Liver (tissue), 3 donors: ENCODE measurements at regions not wholly inside any gene's neighbourhood (a gene's known extent, or its start where the extent isn't known, plus 50 kb on each side); places are given as distances from the start of the nearest gene placed in this dataset.

ENCODE experiments used
- EGR1 ChIP-seq, 2 donors: IDR thresholded peaks; 2 replicates each; pipeline ENCODE4 v1.6.1; 2016 to 2018; ENCODE audit warnings: antibody characterized with exemption in 2 of 2, low read depth in 2 of 2
- FOXA1 ChIP-seq: IDR thresholded peaks from 2 replicates; pipeline ENCODE4 v1.6.1; 2016; ENCODE audit warnings: antibody characterized with exemption
- GABPA ChIP-seq, 2 donors: IDR thresholded peaks in 1 of 2; conservative IDR thresholded peaks in 1 of 2; 2 replicates each; pipeline ENCODE4 v1.6.1; 2016; ENCODE audit warnings: antibody characterized with exemption in 2 of 2, mild to moderate bottlenecking in 1 of 2, moderate library complexity in 1 of 2
- HNF4G ChIP-seq: IDR thresholded peaks from 2 replicates; pipeline ENCODE4 v1.6.1; 2016; ENCODE audit warnings: antibody characterized with exemption
- JUND ChIP-seq, 2 donors: IDR thresholded peaks; 2 replicates each; pipeline ENCODE4 v1.6.1; 2016; ENCODE audit warnings: antibody characterized with exemption in 2 of 2
- RAD21 ChIP-seq, 2 donors: IDR thresholded peaks; 2 replicates each; pipeline ENCODE4 v1.6.1; 2016; ENCODE audit warnings: antibody characterized with exemption in 2 of 2, mild to moderate bottlenecking in 2 of 2
- RXRA ChIP-seq, 2 donors: IDR thresholded peaks; 2 replicates each; pipeline ENCODE4 v1.6.1; 2017 to 2018; ENCODE audit warnings: antibody characterized with exemption in 2 of 2, mild to moderate bottlenecking in 1 of 2
- SP1 ChIP-seq: IDR thresholded peaks from 2 replicates; pipeline ENCODE4 v1.6.1; 2018; ENCODE audit warnings: antibody characterized with exemption, mild to moderate bottlenecking
- YY1 ChIP-seq: IDR thresholded peaks from 2 replicates; pipeline ENCODE4 v1.6.1; 2016; ENCODE audit warnings: antibody characterized with exemption, mild to moderate bottlenecking
- TF ChIP-seq, protein P1 (sequence below): fragments of 150-350 bp; IDR thresholded peaks from 2 replicates; pipeline ENCODE4 v1.5.1; 2017; ENCODE audit warnings: improper control_type of control experiment, low read depth, low read length; ENCODE audit not compliant: missing input control
- TF ChIP-seq, protein P2 (sequence below): IDR thresholded peaks from 2 replicates; pipeline ENCODE4 v1.6.1; 2016; ENCODE audit warnings: antibody characterized with exemption
- TF ChIP-seq, protein P3 (sequence below): IDR thresholded peaks from 2 replicates; pipeline ENCODE4 v1.6.1; 2016; ENCODE audit warnings: antibody characterized with exemption
- TF ChIP-seq, protein P4 (sequence below): IDR thresholded peaks from 2 replicates; pipeline ENCODE4 v1.6.1; 2016; ENCODE audit warnings: antibody characterized with exemption
- TF ChIP-seq, protein P5 (sequence below): IDR thresholded peaks from 2 replicates; pipeline ENCODE4 v1.6.1; 2016; ENCODE audit warnings: antibody characterized with exemption, mild to moderate bottlenecking
- donor health status: healthy.
- donor health status: healthy.

DNA sequence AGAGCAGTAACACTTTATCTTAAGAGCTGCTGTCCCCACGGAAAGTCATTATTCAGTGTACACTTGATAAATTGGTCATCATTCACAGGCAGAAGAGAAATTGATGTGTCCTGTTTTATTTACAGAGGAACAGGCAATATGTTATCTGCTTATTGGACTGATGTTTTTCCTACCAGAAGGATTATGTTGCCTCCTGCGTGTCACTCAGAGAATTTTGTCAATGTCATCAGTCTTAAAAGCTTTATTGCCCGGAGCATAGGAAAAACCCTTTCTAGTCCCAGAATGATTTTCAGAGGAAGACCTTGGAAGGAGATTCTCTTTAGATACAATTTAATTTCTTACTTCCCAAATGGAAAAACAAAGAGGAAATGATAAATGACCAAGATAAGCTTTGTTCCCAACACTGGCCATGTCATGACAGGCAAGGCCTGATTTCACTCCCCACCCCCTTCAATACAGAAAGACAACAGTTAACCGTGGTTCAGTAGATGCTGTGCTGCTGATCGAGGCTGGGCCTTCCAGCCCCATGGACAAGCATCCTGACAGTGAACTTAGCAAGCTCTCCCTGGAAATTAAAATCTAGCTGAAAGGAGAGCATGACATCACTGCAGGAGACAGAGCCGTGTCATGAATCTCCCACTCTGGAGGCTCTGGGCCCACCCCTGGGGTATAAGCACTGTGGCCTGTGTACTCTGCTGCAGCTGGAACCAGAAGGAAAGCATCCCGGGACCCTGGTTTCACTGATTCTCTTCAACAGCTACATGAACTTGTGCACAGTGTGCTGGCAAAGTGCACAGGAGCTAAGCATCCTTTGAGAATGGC is 118.8 kb upstream of the LYZL2 start:
- TF ChIP-seq, protein P1, sequence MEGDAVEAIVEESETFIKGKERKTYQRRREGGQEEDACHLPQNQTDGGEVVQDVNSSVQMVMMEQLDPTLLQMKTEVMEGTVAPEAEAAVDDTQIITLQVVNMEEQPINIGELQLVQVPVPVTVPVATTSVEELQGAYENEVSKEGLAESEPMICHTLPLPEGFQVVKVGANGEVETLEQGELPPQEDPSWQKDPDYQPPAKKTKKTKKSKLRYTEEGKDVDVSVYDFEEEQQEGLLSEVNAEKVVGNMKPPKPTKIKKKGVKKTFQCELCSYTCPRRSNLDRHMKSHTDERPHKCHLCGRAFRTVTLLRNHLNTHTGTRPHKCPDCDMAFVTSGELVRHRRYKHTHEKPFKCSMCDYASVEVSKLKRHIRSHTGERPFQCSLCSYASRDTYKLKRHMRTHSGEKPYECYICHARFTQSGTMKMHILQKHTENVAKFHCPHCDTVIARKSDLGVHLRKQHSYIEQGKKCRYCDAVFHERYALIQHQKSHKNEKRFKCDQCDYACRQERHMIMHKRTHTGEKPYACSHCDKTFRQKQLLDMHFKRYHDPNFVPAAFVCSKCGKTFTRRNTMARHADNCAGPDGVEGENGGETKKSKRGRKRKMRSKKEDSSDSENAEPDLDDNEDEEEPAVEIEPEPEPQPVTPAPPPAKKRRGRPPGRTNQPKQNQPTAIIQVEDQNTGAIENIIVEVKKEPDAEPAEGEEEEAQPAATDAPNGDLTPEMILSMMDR: no peak
- TF ChIP-seq GABPA (IDR thresholded peaks at IDR 0.05 in 1 of 2, conservative IDR thresholded peaks at IDR 0.05 in 1 of 2) (no peak), JUND (IDR thresholded peaks at IDR 0.05) (no peak), RXRA (IDR thresholded peaks at IDR 0.05) (no peak), RAD21 (IDR thresholded peaks at IDR 0.05) (no peak), FOXA1 (no peak), EGR1 (IDR thresholded peaks at IDR 0.05; ENCODE audit: low read depth in 2 of 2) (no peak), YY1 (no peak), SP1 (no peak), HNF4G (no peak)
- TF ChIP-seq, protein P2, sequence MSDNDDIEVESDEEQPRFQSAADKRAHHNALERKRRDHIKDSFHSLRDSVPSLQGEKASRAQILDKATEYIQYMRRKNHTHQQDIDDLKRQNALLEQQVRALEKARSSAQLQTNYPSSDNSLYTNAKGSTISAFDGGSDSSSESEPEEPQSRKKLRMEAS: no peak
- TF ChIP-seq, protein P3, sequence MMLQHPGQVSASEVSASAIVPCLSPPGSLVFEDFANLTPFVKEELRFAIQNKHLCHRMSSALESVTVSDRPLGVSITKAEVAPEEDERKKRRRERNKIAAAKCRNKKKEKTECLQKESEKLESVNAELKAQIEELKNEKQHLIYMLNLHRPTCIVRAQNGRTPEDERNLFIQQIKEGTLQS: no peak
- TF ChIP-seq, protein P4, sequence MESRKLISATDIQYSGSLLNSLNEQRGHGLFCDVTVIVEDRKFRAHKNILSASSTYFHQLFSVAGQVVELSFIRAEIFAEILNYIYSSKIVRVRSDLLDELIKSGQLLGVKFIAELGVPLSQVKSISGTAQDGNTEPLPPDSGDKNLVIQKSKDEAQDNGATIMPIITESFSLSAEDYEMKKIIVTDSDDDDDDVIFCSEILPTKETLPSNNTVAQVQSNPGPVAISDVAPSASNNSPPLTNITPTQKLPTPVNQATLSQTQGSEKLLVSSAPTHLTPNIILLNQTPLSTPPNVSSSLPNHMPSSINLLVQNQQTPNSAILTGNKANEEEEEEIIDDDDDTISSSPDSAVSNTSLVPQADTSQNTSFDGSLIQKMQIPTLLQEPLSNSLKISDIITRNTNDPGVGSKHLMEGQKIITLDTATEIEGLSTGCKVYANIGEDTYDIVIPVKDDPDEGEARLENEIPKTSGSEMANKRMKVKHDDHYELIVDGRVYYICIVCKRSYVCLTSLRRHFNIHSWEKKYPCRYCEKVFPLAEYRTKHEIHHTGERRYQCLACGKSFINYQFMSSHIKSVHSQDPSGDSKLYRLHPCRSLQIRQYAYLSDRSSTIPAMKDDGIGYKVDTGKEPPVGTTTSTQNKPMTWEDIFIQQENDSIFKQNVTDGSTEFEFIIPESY: no peak
- TF ChIP-seq, protein P5, sequence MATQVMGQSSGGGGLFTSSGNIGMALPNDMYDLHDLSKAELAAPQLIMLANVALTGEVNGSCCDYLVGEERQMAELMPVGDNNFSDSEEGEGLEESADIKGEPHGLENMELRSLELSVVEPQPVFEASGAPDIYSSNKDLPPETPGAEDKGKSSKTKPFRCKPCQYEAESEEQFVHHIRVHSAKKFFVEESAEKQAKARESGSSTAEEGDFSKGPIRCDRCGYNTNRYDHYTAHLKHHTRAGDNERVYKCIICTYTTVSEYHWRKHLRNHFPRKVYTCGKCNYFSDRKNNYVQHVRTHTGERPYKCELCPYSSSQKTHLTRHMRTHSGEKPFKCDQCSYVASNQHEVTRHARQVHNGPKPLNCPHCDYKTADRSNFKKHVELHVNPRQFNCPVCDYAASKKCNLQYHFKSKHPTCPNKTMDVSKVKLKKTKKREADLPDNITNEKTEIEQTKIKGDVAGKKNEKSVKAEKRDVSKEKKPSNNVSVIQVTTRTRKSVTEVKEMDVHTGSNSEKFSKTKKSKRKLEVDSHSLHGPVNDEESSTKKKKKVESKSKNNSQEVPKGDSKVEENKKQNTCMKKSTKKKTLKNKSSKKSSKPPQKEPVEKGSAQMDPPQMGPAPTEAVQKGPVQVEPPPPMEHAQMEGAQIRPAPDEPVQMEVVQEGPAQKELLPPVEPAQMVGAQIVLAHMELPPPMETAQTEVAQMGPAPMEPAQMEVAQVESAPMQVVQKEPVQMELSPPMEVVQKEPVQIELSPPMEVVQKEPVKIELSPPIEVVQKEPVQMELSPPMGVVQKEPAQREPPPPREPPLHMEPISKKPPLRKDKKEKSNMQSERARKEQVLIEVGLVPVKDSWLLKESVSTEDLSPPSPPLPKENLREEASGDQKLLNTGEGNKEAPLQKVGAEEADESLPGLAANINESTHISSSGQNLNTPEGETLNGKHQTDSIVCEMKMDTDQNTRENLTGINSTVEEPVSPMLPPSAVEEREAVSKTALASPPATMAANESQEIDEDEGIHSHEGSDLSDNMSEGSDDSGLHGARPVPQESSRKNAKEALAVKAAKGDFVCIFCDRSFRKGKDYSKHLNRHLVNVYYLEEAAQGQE: no peak
